Sigmoid colon (tissue), 3 donors: ENCODE measurements at regions not wholly inside any gene's neighbourhood (a gene's known extent, or its start where the extent isn't known, plus 50 kb on each side); places are given as distances from the start of the nearest gene placed in this dataset.

Experiments
- CTCF ChIP-seq, 4 experiments: fragments of 450-650 bp in 3 of 4; fragments of 200-600 bp in 1 of 4; IDR thresholded peaks; one replicate each; pipeline ENCODE4 v1.5.1; 2016 to 2019; ENCODE audit warnings: antibody characterized with exemption in 4 of 4, mild to moderate bottlenecking in 3 of 4, moderate library complexity in 2 of 4
- POLR2A ChIP-seq, 2 donors: fragments of 450-650 bp; IDR thresholded peaks; one replicate each; pipeline ENCODE4 v1.6.1; 2016; ENCODE audit warnings: antibody characterized with exemption in 2 of 2, mild to moderate bottlenecking in 2 of 2, moderate library complexity in 2 of 2

- TF ChIP-seq CTCF (IDR thresholded peaks at IDR 0.05) (no peak), POLR2A (IDR thresholded peaks at IDR 0.05) (no peak)
Measured at GRCh38 chr2:45192481-45192880, 183.2 kb upstream of the SIX2 start.
